Subcutaneous adipose tissue (tissue), 1 donor: ENCODE measurements at regions not wholly inside any gene's neighbourhood (a gene's known extent, or its start where the extent isn't known, plus 50 kb on each side); places are given as distances from the start of the nearest gene placed in this dataset.

Experiments used
- TF ChIP-seq, protein P1 (sequence below): fragments of 450-650 bp; IDR thresholded peaks from one replicate; pipeline ENCODE4 v1.5.1; 2016; ENCODE audit warnings: low read depth, mild to moderate bottlenecking, control low read depth, antibody characterized with exemption, moderate library complexity

GRCh38 chr20:55424476-55424875 lies 580.8 kb downstream of the CBLN4 start:
- TF ChIP-seq, protein P1, sequence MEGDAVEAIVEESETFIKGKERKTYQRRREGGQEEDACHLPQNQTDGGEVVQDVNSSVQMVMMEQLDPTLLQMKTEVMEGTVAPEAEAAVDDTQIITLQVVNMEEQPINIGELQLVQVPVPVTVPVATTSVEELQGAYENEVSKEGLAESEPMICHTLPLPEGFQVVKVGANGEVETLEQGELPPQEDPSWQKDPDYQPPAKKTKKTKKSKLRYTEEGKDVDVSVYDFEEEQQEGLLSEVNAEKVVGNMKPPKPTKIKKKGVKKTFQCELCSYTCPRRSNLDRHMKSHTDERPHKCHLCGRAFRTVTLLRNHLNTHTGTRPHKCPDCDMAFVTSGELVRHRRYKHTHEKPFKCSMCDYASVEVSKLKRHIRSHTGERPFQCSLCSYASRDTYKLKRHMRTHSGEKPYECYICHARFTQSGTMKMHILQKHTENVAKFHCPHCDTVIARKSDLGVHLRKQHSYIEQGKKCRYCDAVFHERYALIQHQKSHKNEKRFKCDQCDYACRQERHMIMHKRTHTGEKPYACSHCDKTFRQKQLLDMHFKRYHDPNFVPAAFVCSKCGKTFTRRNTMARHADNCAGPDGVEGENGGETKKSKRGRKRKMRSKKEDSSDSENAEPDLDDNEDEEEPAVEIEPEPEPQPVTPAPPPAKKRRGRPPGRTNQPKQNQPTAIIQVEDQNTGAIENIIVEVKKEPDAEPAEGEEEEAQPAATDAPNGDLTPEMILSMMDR, result no peak

DNA sequence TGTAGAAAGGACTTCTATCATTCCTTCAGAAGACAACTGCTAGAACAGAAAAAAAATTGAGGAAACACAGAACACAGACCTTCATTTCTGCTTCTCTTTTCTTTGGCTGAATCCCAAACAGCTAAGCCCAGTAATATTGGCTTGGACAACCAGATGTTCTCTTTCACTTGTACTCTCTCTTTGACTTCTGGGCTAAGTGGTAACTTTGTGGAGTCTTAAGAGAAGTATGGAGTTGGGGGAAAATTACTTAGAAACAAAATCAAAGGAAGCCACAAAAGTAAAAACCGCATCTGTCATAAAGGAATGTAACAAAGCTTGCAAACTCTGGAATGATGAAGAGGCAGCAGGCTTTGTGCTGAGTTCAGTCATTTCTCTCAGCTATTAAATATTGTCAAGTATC lies 587.5 kb downstream of the CBLN4 start:
- TF ChIP-seq, protein P1, result no peak

- TF ChIP-seq, protein P1, result no peak
Observed at GRCh38 chr20:55415567-55416142, 589.7 kb downstream of the CBLN4 start.

GRCh38 chr20:55406891-55407290 lies 598.4 kb downstream of the CBLN4 start:
- TF ChIP-seq, protein P1, result no peak

DNA sequence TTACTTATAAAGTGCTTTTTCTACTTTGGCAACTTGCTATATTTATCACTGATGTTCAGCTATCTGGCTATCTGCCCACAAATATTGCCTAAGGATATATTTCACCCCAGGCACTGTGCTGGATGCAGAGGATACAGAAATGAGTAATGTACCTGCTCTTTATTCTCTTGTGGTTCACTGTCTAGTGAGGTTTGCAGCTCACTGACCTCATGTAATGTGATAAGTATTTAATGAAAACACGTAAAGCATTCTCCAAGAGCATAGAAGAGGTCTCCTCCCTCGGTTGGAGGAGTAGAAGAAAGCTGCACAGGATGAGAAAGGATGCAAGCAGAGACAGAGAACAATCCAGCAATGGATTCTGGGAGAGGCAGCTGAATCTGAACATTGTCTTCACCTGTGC lies 610.7 kb downstream of the CBLN4 start:
- TF ChIP-seq, protein P1, result no peak

DNA sequence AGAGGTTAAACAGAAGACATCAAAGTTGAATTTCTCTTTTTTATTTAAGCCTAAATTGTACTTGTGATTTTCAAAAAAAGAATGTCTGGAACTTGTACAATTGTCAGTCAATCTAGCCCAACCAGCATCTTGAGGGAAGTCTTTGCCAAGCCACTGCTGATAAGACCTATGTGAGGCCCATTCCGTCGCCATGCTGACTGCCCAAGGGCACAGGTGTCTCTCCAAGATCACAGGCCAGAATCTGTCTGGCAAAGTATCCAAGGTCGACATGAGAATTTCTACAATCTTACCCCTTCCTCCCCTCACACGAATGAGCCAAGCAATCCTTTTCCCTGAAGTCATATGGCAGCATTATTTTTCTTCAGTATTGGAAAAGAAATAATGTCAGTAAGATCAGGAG lies 614.5 kb downstream of the CBLN4 start:
- TF ChIP-seq, protein P1, result no peak

GRCh38 chr20:55386686-55387085 lies 618.6 kb downstream of the CBLN4 start:
- TF ChIP-seq, protein P1, result no peak
